ENCODE measurements at regions not wholly inside any gene's neighbourhood (a gene's known extent, or its start where the extent isn't known, plus 50 kb on each side); places are given as distances from the start of the nearest gene placed in this dataset.

- H3K4me1 ChIP-seq = no peaks in the 10 kb centered on the region
- no peak for DNase-seq (ENCODE audit: low spot score in 2 of 2)
- H3K9me3 ChIP-seq = no peaks in the 10 kb centered on the region
- no peak overlapping the region for H3K4me3 ChIP-seq
- peak overlapping the region in 1 of 2 donors; percentile 19 for H3K27ac ChIP-seq
- TF ChIP-seq POLR2A (IDR thresholded peaks at IDR 0.05) (no peak), POLR2AphosphoS5 (IDR thresholded peaks at IDR 0.05) (no peak), CTCF (IDR thresholded peaks at IDR 0.05) (no peak)
- no peaks in the 10 kb centered on the region for H3K36me3 ChIP-seq
- no peaks in the 10 kb centered on the region for H3K27me3 ChIP-seq
- intact Hi-C loops (cut with DNase I; ENCODE audit: low total_unique reads) = no loop called here
Measured at GRCh38 chr15:70451821-70452653, 311.3 kb downstream of the UACA start.

- no peaks in the 10 kb centered on the region for H3K9me3 ChIP-seq
- intact Hi-C loops (cut with DNase I; ENCODE audit: low total_unique reads) = no loop called here
- TF ChIP-seq POLR2AphosphoS5 (IDR thresholded peaks at IDR 0.05) (no peak), CTCF (IDR thresholded peaks at IDR 0.05) (no peak), POLR2A (IDR thresholded peaks at IDR 0.05) (no peak)
- H3K4me1 ChIP-seq = no peaks in the 10 kb centered on the region
- no peak for DNase-seq (ENCODE audit: low spot score in 2 of 2)
- no peak overlapping the region for H3K4me3 ChIP-seq
- H3K27me3 ChIP-seq = no peaks in the 10 kb centered on the region
- no peak overlapping the region for H3K27ac ChIP-seq
- H3K36me3 ChIP-seq = no peaks in the 10 kb centered on the region
Measured at GRCh38 chr15:70450142-70450443, 313.3 kb downstream of the UACA start.

DNA sequence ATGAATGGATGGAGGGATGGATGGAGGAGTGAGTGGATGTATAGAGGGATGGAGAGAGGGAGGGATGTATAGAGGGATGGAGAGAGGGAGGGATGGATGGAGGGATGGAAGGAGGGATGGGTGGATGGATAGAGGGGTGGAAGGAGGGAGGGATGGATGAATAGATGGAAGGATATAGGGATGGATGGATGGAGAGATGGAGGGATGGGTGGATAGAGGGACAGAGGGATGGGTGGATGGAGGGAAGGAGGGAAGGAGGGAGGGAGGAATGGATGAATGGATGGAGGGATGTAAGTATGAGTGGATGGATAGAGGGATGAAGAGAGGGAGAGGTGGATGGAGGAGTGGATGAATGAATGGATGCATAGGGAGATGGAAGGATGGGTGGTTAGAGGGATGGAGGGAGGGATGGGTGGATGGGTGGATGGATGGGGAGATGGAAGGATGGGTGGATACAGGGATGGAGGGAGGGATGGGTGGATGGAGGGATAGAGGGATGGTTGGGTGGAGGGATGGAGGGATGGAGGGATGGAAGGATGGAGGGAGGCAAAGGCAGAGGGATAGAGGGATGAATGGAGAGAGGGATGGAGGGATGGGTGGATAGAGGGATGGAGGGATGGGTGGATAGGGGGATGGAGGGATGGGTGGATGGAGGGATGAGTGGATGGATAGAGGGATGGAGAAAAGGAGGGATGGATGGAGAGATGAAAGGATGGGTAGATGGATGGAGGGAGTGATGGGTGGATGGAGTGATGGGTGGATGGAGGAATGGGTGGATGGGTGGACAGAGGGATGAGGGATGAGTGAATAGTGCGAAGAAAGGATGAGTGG, 313.8 kb downstream of the UACA start:
- no peak for DNase-seq (ENCODE audit: low spot score in 2 of 2)
- H3K4me3 ChIP-seq = no peak overlapping the region
- intact Hi-C loops (cut with DNase I; ENCODE audit: low total_unique reads) = loop anchor here (2.0 kb wide), 1 partner anchor 55 kb away; no protein-coding TSS in a partner anchor
- H3K4me1 ChIP-seq = no peaks in the 10 kb centered on the region
- H3K27ac ChIP-seq = no peak overlapping the region
- H3K27me3 ChIP-seq = no peaks in the 10 kb centered on the region
- no peak for TF ChIP-seq CTCF (IDR thresholded peaks at IDR 0.05)
- TF ChIP-seq POLR2A (IDR thresholded peaks at IDR 0.05) = no peak
- no peak for TF ChIP-seq POLR2AphosphoS5 (IDR thresholded peaks at IDR 0.05)
- no peaks in the 10 kb centered on the region for H3K9me3 ChIP-seq
- no peaks in the 10 kb centered on the region for H3K36me3 ChIP-seq

- TF ChIP-seq POLR2AphosphoS5 (IDR thresholded peaks at IDR 0.05) (no peak), CTCF (IDR thresholded peaks at IDR 0.05) (no peak), POLR2A (IDR thresholded peaks at IDR 0.05) (no peak)
Measured at GRCh38 chr15:70447928-70448698, 315.2 kb downstream of the UACA start.

More at GRCh38 chr15:70447928-70448698, 315.2 kb downstream of the UACA start:
- no peaks in the 10 kb centered on the region for H3K27me3 ChIP-seq
- H3K27ac ChIP-seq = peak overlapping the region in 1 of 2 donors; percentile 55
- peak in 1 of 2 donors; percentile 17 for DNase-seq (ENCODE audit: low spot score in 2 of 2)
- peak overlapping the region in 1 of 3 donors; percentile 25 for H3K4me3 ChIP-seq
- intact Hi-C loops (cut with DNase I; ENCODE audit: low total_unique reads) = loop anchor here (2.0 kb wide), 1 partner anchor 57 kb away; no protein-coding TSS in a partner anchor
- no peaks in the 10 kb centered on the region for H3K4me1 ChIP-seq
- no peaks in the 10 kb centered on the region for H3K9me3 ChIP-seq
- no peaks in the 10 kb centered on the region for H3K36me3 ChIP-seq
